ENCODE measurements at regions not wholly inside any gene's neighbourhood (a gene's known extent, or its start where the extent isn't known, plus 50 kb on each side); places are given as distances from the start of the nearest gene placed in this dataset.

- Histone ChIP-seq H3F3A (ENCODE audit: insufficient read depth, low read depth) (no peaks in the 10 kb centered on the region), H3K36me3 (ENCODE audit: low read depth) (no peaks in the 10 kb centered on the region), H3K4me3 (no peak overlapping the region), H3K27ac (no peak overlapping the region), H3K9me2 (ENCODE audit: insufficient read depth) (no peaks in the 10 kb centered on the region), H3K4me1 (replicated peaks; ENCODE audit: insufficient read depth) (no peaks in the 10 kb centered on the region), H3K9me3 (ENCODE audit: insufficient read depth, low read depth) (no peaks in the 10 kb centered on the region), H4K20me1 (ENCODE audit: insufficient read depth) (no peaks in the 10 kb centered on the region), H3K27me3 (ENCODE audit: insufficient read depth, low read depth) (no peaks in the 10 kb centered on the region), H3K79me2 (ENCODE audit: low read depth) (no peaks in the 10 kb centered on the region), H3K4me2 (no peak overlapping the region), H2AFZ (no peak overlapping the region)
- BruUV-seq (replicated peaks): no TSS peak
- TF ChIP-seq CTCF (conservative IDR thresholded peaks at IDR 0.05): no peak
- TF ChIP-seq EZH2 (IDR thresholded peaks at IDR 0.05; ENCODE audit: low read depth): no peak
- ChIA-PET POLR2A (ENCODE audit: unreplicated experiment) (no interaction called here), CTCF (no interaction called here)
- DNase-seq: no peak
- intact Hi-C loops (cut with micrococcal nuclease; ENCODE audit: unreplicated experiment): no loop called here
Observed at GRCh38 chr1:238324211-238324864, 433.6 kb upstream of the ZP4 start.

- Histone ChIP-seq H3K4me2 (no peak overlapping the region), H3K36me3 (ENCODE audit: low read depth) (no peaks in the 10 kb centered on the region), H3K9me3 (ENCODE audit: insufficient read depth, low read depth) (no peaks in the 10 kb centered on the region), H3K79me2 (ENCODE audit: low read depth) (no peaks in the 10 kb centered on the region), H3K9me2 (ENCODE audit: insufficient read depth) (no peaks in the 10 kb centered on the region), H3K27me3 (ENCODE audit: insufficient read depth, low read depth) (no peaks in the 10 kb centered on the region), H4K20me1 (ENCODE audit: insufficient read depth) (no peaks in the 10 kb centered on the region), H3K4me1 (replicated peaks; ENCODE audit: insufficient read depth) (no peaks in the 10 kb centered on the region), H2AFZ (no peak overlapping the region), H3F3A (ENCODE audit: insufficient read depth, low read depth) (no peaks in the 10 kb centered on the region), H3K27ac (no peak overlapping the region), H3K4me3 (no peak overlapping the region)
- CTCF ChIA-PET: no interaction called here
- TF ChIP-seq CTCF (conservative IDR thresholded peaks at IDR 0.05) (no peak), EZH2 (IDR thresholded peaks at IDR 0.05; ENCODE audit: low read depth) (no peak)
- no TSS peak for BruUV-seq (replicated peaks)
- intact Hi-C loops (cut with micrococcal nuclease; ENCODE audit: unreplicated experiment): no loop called here
- POLR2A ChIA-PET (ENCODE audit: unreplicated experiment): no interaction called here
- no peak for DNase-seq
Observed at GRCh38 chr1:238323490-238323889, 432.8 kb upstream of the ZP4 start.

GRCh38 chr1:238319957-238320356 lies 429.2 kb upstream of the ZP4 start:
- H3F3A ChIP-seq (ENCODE audit: insufficient read depth, low read depth): no peaks in the 10 kb centered on the region
- H3K27me3 ChIP-seq (ENCODE audit: insufficient read depth, low read depth): no peaks in the 10 kb centered on the region
- intact Hi-C loops (cut with micrococcal nuclease; ENCODE audit: unreplicated experiment): no loop called here
- no peak overlapping the region for H3K4me3 ChIP-seq
- no peak overlapping the region for H3K27ac ChIP-seq
- TF ChIP-seq CTCF (conservative IDR thresholded peaks at IDR 0.05) (no peak), EZH2 (IDR thresholded peaks at IDR 0.05; ENCODE audit: low read depth) (no peak)
- no peak overlapping the region for H2AFZ ChIP-seq
- ChIA-PET CTCF (no interaction called here), POLR2A (ENCODE audit: unreplicated experiment) (no interaction called here)
- no peak overlapping the region for H3K4me2 ChIP-seq
- DNase-seq: no peak
- no peaks in the 10 kb centered on the region for H4K20me1 ChIP-seq (ENCODE audit: insufficient read depth)
- H3K4me1 ChIP-seq (replicated peaks; ENCODE audit: insufficient read depth): no peaks in the 10 kb centered on the region
- H3K9me2 ChIP-seq (ENCODE audit: insufficient read depth): no peaks in the 10 kb centered on the region
- H3K36me3 ChIP-seq (ENCODE audit: low read depth): no peaks in the 10 kb centered on the region
- no TSS peak for BruUV-seq (replicated peaks)
- no peaks in the 10 kb centered on the region for H3K79me2 ChIP-seq (ENCODE audit: low read depth)
- H3K9me3 ChIP-seq (ENCODE audit: insufficient read depth, low read depth): no peaks in the 10 kb centered on the region
